ENCODE measurements at regions not wholly inside any gene's neighbourhood (a gene's known extent, or its start where the extent isn't known, plus 50 kb on each side); places are given as distances from the start of the nearest gene placed in this dataset.
"Not testable (repeated sequence)": the region's sequence is repeated elsewhere in the genome, so short reads cannot be mapped to it uniquely, and the experiment has no call there.

DNA sequence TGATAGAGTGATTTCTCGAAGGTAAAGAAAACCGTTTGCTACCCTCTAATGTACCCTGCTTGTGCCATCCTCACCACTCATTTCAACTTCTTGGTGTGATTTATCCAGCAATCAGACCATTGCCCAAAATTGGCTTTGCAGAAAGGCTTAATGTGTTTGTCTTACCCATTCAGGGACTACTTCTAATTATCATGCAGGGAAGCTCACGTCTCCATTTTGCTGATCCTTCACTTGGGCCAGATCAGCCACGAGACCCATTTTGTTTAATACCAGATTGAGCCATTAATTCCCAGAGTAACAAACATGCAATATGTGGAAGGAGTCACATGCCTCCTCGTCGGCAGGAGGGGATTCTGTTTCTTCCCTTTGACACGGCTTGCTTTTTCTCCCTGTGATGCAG is 51.1 kb upstream of the CRY1 start:
- no peak for DNase-seq

GRCh38 chr12:107144990-107145389 is 51.6 kb upstream of the CRY1 start:
- DNase-seq = no peak

GRCh38 chr12:107145397-107145796 is 52.0 kb upstream of the CRY1 start:
- no peak for DNase-seq

- no peak for DNase-seq
These were observed 54.8 kb upstream of the CRY1 start for GRCh38 chr12:107148107-107148506.

GRCh38 chr12:107152315-107152714 is 59.0 kb upstream of the CRY1 start:
- DNase-seq = no peak

DNA sequence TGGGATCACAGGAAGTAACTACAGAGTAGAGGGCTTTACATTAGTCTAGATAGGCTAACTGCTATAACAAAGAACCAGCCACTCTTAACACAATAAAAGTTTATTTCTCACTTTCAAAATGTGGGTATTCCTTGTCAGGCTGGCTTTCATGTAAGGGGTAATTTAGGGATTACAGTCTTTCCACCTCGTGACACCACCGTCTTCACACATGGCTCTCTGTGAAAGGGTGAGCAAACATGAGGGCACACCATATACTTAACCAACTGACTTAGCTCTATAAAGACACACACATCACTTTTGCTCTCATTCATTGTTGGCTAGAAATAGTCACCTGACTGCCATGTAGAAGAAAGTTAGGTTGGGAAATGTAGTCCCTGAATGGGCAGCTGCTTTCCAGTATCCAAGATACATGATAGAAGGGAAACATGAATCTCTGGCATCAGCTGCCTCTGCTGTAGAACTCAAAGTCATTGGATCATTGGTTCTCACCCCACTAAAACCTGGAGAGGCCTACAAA is 66.1 kb upstream of the CRY1 start:
- DNase-seq = no peak

DNA sequence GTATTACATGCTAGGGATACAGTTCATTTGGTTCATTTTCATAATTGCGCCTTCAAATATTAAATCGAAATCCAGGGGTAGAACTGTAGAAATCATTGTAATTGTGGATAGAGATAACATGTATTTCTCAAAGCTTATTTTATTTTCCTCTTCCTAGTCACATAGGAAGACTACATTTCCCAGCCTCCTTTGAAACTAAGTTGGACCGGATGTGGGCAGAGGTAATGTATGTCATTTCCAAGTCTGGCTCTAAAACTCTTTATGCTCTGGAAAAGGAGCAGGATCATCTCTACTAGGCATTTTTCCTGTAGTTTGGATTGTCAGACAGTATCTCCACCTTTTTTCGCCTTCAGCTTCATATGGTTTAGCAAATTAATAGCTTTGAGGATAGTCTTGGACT is 70.1 kb upstream of the CRY1 start:
- DNase-seq = no peak

DNA sequence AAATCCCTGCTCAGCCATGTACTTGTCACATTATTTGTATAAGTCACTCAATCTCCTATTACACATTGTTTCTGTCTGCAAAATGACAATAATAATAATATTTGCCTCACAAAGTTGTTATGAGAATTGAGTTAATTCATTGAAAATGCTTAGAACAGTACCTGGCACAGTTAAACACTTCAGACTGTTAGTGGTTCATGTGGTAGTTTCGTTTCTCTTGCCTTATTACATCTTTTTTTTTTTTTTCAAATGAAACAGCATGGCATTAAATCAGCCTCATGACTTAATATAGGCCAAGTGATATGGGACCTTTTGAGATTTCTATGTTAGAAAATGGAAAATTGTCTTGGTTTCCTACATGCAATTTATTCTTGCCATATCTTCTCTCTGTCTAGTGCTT is 71.0 kb upstream of the CRY1 start:
- DNase-seq = no peak

GRCh38 chr12:107165581-107165980 is 72.2 kb upstream of the CRY1 start:
- no peak for DNase-seq

GRCh38 chr12:107167756-107168155 is 74.4 kb upstream of the CRY1 start:
- DNase-seq = no peak

- no peak for DNase-seq
These were observed 75.9 kb upstream of the CRY1 start for GRCh38 chr12:107169200-107169599.

DNA sequence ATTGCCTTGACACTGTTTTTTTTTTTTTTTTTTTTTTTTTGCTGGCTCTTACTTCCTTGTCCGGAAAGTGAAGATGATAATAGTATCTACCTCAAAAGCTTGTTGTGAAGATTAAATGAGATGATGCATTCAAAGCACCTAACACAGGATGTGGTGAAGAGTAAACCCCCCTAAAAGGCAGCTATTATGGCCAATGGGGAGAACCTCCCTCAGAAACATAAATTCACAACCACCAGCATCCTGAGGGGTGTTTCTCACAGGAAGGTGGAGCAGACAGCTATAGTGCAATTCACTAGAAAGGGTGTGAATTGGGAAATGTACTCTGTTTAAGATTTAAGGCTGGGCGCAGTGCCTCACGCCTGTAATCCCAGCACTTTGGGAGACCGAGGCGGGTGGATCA is 85.4 kb upstream of the CRY1 start:
- no peak for DNase-seq

DNA sequence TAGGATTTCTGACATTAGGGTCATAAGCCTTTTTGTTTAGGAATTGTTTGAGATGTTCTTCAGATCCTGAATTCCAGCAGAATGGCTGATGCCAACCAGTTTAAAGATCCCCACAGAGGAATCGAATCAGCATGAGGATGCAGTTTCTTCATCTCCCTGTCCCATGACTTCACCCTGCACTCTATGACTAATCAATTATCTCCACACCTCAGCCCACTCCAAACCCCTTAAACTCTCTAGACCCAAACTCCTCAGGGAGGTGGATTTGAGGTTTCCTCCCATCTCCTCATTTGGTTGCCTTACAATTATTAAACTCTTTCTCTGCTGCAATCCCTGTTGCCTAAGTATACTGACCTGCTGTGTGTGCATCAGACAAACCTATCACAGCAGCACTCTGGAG is 86.5 kb upstream of the CRY1 start:
- no peak for DNase-seq

DNA sequence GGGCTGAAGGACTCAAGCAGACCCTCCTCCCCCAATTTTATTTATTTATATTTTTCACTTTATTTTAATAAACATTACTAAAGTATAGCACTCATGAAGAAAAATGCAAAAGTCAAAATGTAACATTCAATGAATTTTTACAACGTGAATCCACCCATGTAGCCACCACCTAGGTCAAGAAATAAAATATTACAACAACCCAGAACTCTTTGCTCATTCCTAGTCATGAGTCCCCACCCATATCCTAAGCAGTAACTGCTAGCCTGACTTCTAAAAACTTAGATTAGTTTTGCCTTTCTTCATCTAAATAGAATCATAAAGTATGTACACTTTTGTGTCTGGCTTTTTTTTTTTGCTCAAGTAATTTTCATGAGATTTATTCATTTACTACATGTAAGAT is 86.9 kb upstream of the CRY1 start:
- DNase-seq = no peak

DNA sequence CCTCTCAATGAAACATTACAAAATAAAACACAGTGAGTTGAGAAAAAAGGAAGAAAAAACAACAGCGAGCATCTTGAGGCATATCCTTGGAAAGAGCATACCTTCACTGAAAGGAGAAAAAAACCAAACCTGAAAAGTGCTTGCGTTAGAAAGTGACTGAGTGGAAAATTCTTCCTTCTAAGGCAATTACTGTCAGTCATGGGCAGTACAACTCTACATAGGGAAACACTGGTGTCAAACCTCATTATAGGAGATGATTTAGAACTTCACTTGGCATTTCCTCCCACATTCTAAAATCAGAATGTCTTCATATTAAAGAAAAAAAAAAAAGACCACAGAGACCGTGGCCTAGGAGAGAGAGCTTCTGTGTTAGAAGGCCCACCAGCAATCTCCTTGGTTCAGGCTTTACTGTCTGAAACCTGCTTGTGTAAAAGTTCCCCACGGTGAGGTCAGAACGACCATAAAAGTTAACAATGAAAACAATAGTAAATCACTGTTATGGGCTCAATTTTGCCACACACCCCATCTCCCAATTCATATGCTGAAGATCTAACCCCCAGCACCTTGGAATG is 91.1 kb upstream of the CRY1 start:
- no peak for DNase-seq

- no peak for DNase-seq
These were observed 103.3 kb upstream of the CRY1 start for GRCh38 chr12:107196681-107197080.

DNA sequence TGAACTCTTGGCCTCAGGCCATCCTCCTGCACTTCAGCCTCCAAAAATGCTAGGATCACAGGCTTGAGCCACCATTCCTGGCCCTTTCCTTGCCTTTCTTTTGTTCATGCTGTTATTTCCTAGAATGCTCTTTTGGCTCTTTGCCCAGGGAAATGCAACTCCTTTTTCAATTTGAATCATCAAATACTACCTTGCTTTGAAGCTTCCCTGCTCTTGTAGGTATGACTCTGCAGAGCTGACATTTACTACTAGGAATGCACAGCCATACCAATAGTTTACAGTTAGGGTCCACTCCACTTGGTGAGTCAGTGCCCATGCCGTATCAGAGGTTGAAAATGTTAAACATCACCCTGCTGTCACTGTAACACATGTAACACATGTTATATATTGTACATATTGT is 107.0 kb upstream of the CRY1 start:
- DNase-seq = no peak

DNA sequence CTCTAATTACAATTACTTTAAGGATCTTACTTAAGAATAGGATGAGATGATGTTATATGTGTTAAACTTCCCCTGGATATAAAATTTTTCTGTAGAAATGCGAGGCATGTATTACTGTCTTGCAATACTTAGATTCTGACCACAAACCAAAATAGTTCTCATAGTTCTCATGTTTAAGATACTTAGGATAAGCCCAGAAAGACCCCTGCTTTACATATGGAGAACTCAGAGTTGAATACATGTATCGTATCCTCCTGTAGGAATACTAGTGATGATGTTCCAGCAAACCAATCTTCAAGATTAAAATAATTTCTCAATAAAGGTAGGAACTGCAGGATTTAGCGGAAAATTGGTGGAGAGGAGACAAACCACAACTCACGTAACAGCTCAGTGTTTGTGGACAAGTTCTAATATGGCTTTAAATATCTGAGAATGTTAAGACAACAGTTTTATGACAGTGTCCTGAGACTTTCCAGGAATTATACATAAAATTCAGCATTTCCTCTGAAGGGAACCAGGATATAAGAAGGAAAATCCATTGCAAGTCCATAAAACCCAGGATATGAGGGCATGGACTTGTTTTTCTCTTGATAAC is 114.7 kb upstream of the CRY1 start:
- no peak for DNase-seq

- not testable (repeated sequence) for DNase-seq
These were observed 116.4 kb upstream of the CRY1 start for GRCh38 chr12:107209700-107210099.

DNA sequence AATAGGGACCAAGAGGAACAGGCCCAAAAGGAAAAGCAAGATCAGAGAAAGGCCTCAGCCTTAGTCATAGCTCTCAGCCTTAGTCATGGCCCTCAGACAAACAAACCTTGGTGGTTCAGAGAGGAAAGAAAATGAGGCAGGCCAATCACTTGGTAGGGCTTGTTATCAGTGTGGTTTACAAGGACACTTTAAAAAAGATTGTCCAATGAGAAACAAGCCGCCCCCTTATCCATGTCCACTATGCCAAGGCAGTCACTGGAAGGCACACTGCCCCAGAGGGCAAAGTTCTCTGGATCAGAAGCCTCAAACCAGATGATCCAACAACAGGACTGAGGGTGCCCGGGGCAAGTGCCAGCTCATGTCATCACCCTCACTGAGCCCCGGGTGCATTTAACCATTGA is 121.0 kb upstream of the CRY1 start:
- not testable (repeated sequence) for DNase-seq

- not testable (repeated sequence) for DNase-seq
These were observed 123.1 kb upstream of the CRY1 start for GRCh38 chr12:107216411-107216810.

DNA sequence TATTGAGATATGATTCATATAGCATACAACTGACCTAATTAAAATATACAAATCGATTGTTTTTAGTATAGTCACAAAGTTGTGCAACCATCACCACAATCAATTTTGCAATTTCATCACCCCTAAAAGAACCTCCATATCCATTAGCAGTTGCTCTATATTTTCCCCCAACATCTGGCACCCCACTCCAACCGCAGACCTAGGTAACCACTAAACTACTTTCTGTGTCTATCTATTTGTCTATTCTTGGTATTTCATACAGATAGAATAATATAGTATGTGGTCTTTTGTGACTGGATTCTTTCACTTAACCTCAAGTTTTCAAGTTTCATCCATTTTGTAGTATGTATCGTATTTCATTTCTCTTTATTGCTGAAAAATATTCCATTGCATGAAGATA is 126.0 kb upstream of the CRY1 start:
- no peak for DNase-seq

GRCh38 chr12:107221913-107222312 is 128.6 kb upstream of the CRY1 start:
- DNase-seq = no peak

DNA sequence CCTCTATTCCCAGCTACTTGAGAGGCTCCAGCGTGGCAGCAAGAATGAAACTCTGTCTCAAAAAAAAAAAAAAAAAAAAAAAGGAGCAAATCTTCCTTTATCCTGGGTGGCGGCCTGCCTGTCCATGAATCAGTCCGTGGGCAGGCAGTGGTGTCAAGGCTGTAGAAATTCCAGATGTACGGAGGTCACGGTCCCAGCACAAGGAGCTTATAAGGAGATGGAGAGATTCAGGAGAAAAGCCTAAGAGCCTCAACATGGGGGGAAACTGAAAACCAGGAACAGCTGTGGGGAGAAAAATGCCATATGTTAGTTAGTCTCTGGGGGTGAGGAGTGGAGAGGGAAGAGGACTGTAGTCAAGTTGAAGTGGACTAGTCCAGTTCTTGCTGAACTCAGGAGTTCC is 130.5 kb upstream of the CRY1 start:
- no peak for DNase-seq

GRCh38 chr12:107225635-107226034 is 132.3 kb upstream of the CRY1 start:
- no peak for DNase-seq
